Upper lobe of right lung (tissue), 1 donor: ENCODE measurements at regions not wholly inside any gene's neighbourhood (a gene's known extent, or its start where the extent isn't known, plus 50 kb on each side); places are given as distances from the start of the nearest gene placed in this dataset.

ENCODE experiments used
- ATAC-seq: fragments of 200-7000 bp; cut with Tn5 transposase; one replicate; pipeline ENCODE4 v1.9.1; 2020; ENCODE audit warnings: mild to moderate bottlenecking, moderate library complexity
- DNase-seq: peaks from one replicate; pipeline ENCODE4 v3.0.0-alpha.2; 2020
- H3K27ac ChIP-seq: fragments of 200-600 bp; one replicate; pipeline ENCODE4 v1.8.0; 2022
- H3K27me3 ChIP-seq: fragments of 200-600 bp; one replicate; pipeline ENCODE4 v1.8.0; 2022; ENCODE audit warnings: mild to moderate bottlenecking
- H3K36me3 ChIP-seq: fragments of 200-600 bp; one replicate; pipeline ENCODE4 v1.8.0; 2022
- H3K4me1 ChIP-seq: fragments of 200-600 bp; one replicate; pipeline ENCODE4 v1.8.0; 2022
- H3K4me3 ChIP-seq: fragments of 200-600 bp; one replicate; pipeline ENCODE4 v1.8.0; 2022; ENCODE audit warnings: mild to moderate bottlenecking
- H3K9me3 ChIP-seq: fragments of 200-600 bp; one replicate; pipeline ENCODE4 v1.8.0; 2022
- intact Hi-C: fragments of 100-400 bp; cut with DNase I; formaldehyde crosslinking; loops from one replicate; pipeline ENCODE4 v1.11.0; 2022
- TF ChIP-seq, protein P1 (sequence below): fragments of 200-600 bp; IDR thresholded peaks from one replicate; pipeline ENCODE4 v1.8.0; 2022; ENCODE audit warnings: antibody characterized with exemption
- donor health status: DM: no; HTN: yes; CAD: no; lungs with severe emphysema.

DNA sequence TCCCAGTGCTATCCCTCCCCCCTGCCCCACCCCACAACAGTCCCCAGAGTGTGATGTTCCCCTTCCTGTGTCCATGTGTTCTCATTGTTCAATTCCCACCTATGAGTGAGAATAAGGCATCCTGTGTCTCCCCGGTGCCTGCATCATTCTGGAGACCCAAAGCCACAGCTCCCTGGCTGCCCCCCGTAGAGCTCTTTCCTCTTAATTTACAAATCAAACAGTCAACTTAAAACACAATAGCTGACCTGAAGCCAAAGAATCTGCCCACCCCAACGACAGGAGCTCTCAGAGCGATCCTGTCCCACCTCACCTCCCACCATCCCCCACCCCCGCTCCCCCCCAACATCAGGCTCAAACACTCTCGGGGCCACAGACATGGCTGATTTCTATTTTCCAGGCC, 558.3 kb downstream of the BRD1 start:
- no peak overlapping the region for H3K4me3 ChIP-seq
- no peaks in the 10 kb centered on the region for H3K4me1 ChIP-seq
- peaks cover 44% of the 10 kb centered on the region for H3K27me3 ChIP-seq
- intact Hi-C loops: no loop called here
- no peaks in the 10 kb centered on the region for H3K9me3 ChIP-seq
- DNase-seq (no peak), ATAC-seq (no peak)
- TF ChIP-seq, protein P1, sequence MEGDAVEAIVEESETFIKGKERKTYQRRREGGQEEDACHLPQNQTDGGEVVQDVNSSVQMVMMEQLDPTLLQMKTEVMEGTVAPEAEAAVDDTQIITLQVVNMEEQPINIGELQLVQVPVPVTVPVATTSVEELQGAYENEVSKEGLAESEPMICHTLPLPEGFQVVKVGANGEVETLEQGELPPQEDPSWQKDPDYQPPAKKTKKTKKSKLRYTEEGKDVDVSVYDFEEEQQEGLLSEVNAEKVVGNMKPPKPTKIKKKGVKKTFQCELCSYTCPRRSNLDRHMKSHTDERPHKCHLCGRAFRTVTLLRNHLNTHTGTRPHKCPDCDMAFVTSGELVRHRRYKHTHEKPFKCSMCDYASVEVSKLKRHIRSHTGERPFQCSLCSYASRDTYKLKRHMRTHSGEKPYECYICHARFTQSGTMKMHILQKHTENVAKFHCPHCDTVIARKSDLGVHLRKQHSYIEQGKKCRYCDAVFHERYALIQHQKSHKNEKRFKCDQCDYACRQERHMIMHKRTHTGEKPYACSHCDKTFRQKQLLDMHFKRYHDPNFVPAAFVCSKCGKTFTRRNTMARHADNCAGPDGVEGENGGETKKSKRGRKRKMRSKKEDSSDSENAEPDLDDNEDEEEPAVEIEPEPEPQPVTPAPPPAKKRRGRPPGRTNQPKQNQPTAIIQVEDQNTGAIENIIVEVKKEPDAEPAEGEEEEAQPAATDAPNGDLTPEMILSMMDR: no peak
- H3K36me3 ChIP-seq: no peaks in the 10 kb centered on the region
- no peak overlapping the region for H3K27ac ChIP-seq

DNA sequence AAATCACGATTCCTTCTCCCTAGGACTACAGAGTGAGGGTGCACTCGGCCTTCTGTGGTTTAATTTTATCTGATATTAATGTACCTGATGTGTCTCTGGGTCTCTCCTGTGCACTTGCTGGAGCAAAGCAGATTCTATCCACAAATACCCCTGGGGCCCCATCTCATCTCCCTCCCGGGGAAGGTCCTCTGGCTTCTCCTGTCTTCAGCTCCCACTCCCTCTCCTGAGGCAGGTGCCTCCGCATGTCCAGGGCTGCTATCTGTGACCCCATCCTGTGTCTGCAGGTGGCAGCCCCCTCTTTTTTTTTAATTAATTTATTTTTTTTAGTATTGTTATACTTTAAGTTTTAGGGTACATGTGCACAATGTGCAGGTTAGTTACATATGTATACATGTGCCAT, 558.7 kb downstream of the BRD1 start:
- Histone ChIP-seq H3K4me3 (no peak overlapping the region), H3K4me1 (no peaks in the 10 kb centered on the region), H3K36me3 (no peaks in the 10 kb centered on the region), H3K27ac (no peak overlapping the region), H3K9me3 (no peaks in the 10 kb centered on the region), H3K27me3 (peaks cover 44% of the 10 kb centered on the region)
- intact Hi-C loops: no loop called here
- ATAC-seq (no peak), DNase-seq (no peak)
- TF ChIP-seq, protein P1: no peak

DNA sequence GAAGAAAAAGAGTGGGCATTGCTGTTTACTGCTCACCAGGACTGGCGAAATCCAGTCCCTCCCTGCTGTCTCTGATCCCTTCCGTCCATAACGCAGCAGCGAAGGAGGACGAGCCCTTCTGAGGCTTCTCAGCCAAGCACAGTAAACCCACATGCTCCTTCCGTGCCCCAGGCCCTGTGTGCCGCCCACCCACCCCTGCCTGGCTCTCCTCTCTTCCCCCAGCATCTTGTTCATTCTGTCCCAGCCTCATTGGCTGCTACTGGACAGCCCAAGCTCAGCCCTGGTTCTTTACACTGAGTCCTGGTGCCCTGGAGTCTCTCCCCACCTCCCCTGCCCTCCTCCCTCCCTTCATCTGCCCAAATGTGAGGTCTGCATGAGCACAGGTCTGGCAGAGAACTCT, 559.7 kb downstream of the BRD1 start:
- ATAC-seq: no peak

DNA sequence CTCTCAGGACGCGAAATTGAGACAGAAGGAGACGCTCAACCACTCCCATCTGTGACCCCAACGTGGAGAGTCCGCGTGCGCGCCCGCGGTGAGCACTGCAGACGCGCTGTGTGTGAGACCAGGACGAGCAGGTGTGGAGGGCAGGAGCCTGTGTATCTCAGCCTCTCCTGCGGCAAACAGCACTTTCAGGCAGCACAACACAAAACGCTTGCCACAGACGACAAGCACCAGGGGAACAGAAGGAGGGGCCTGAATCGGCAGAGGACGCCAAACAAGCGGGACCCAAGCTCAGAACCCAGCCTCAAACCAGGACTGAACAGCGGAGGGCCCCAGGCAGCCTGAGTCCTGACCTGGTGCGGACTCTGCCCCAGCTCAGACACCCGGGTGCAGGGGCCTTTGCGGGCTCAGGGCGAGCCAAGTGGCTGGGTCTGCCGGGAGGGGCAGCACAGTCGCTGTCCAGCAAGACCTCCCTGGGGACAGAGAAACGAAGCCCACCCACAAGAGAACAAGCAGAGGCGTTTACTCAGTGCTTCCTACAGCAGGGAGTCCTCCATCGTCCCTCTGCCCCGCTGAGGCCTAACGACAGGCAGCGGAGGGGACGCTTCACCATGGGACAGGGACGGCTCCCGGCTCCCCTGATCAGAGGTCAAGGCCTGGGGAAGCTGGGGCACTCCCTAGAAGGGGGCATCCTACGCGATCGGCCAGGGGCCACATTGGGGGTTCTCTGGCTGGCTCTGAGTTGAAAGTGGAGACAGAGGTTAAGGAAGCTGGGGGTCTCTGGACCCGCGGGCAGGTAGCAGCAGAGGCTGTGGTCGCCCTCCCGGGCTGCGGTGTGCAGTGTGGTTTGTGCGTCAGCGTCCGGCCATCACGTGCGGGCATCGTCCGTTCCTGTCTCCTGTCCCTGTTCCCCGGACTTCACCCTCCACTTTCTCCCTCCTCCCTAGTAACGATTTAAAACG, 560.8 kb downstream of the BRD1 start:
- ATAC-seq: no peak
- intact Hi-C loops: no loop called here
- Histone ChIP-seq H3K27ac (no peak overlapping the region), H3K27me3 (peaks cover 44% of the 10 kb centered on the region), H3K36me3 (no peaks in the 10 kb centered on the region), H3K9me3 (no peaks in the 10 kb centered on the region), H3K4me1 (no peaks in the 10 kb centered on the region), H3K4me3 (no peak overlapping the region)
- TF ChIP-seq, protein P1: no peak
- DNase-seq: no peak

More for the DNA sequence above, 559.7 kb downstream of the BRD1 start:
- H3K36me3 ChIP-seq: no peaks in the 10 kb centered on the region
- TF ChIP-seq, protein P1: no peak
- intact Hi-C loops: no loop called here
- H3K4me3 ChIP-seq: no peak overlapping the region
- peaks cover 44% of the 10 kb centered on the region for H3K27me3 ChIP-seq
- no peak for DNase-seq
- H3K4me1 ChIP-seq: no peaks in the 10 kb centered on the region
- H3K27ac ChIP-seq: no peak overlapping the region
- H3K9me3 ChIP-seq: no peaks in the 10 kb centered on the region

DNA sequence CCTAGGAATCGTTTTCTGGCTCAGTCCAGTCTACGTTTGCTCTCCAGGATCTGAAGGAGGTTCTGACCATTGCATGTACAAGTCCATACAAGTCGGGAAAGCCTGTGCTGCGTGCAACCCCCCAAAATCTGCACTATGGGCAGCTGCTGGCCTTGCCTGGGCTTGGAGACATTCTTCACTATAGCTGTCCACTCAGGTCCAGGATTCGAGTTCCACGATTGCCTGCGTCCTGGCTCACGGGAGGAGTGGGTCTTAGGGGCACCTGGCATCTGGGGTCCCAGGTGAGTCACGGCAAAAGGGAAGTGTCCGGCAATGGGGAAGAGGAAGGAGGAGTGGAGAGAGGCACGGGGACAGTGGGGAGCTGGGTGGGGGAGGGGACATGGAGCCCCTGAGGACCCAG, 563.0 kb downstream of the BRD1 start:
- intact Hi-C loops: no loop called here
- no peak overlapping the region for H3K4me3 ChIP-seq
- no peaks in the 10 kb centered on the region for H3K36me3 ChIP-seq
- DNase-seq: no peak
- H3K27ac ChIP-seq: no peak overlapping the region
- H3K4me1 ChIP-seq: no peaks in the 10 kb centered on the region
- TF ChIP-seq, protein P1: no peak
- H3K27me3 ChIP-seq: peaks cover 28% of the 10 kb centered on the region
- no peak for ATAC-seq
- no peaks in the 10 kb centered on the region for H3K9me3 ChIP-seq
